Astrocyte (in vitro differentiated cells and primary cell): ENCODE measurements at regions not wholly inside any gene's neighbourhood (a gene's known extent, or its start where the extent isn't known, plus 50 kb on each side); places are given as distances from the start of the nearest gene placed in this dataset.

Source experiments
- DNase-seq: peaks from one replicate; pipeline ENCODE4 v3.0.0-alpha.2; 2010; ENCODE audit warnings: low read depth
- FAIRE-seq: peaks from 2 replicates; lab custom pipeline; 2011; peaks lifted over from hg19 to GRCh38; lab: Jason Lieb, UNC
- H2AFZ ChIP-seq: 2 replicates; pipeline ENCODE4 v1.6.0; 2012; ENCODE audit warnings: low read depth, low read length, inconsistent platforms
- H3K27ac ChIP-seq: 2 replicates; pipeline ENCODE4 v1.5.1; 2011; ENCODE audit warnings: low read depth, low read length, inconsistent platforms
- H3K27me3 ChIP-seq: 2 replicates; pipeline ENCODE4 v1.6.0; 2011; ENCODE audit warnings: low read length, inconsistent platforms; ENCODE audit not compliant: insufficient read depth
- H3K36me3 ChIP-seq: 2 replicates; pipeline ENCODE4 v1.5.1; 2011; ENCODE audit warnings: low read length, inconsistent platforms; ENCODE audit not compliant: insufficient read depth
- H3K4me1 ChIP-seq: 2 replicates; pipeline ENCODE4 v1.5.1; 2011; ENCODE audit warnings: low read length, inconsistent platforms; ENCODE audit not compliant: insufficient read depth
- H3K4me2 ChIP-seq: 2 replicates; pipeline ENCODE4 v1.6.0; 2012; ENCODE audit warnings: low read length, inconsistent platforms
- H3K4me3 ChIP-seq: 2 replicates; pipeline ENCODE4 v1.5.1; 2011; ENCODE audit warnings: low read depth, mild to moderate bottlenecking, low read length, inconsistent platforms; ENCODE audit not compliant: insufficient read depth
- H3K79me2 ChIP-seq: 2 replicates; pipeline ENCODE4 v1.6.0; 2012; ENCODE audit warnings: mild to moderate bottlenecking, low read length, inconsistent platforms; ENCODE audit not compliant: insufficient read depth
- H3K9ac ChIP-seq: 2 replicates; pipeline ENCODE4 v1.6.0; 2012; ENCODE audit warnings: mild to moderate bottlenecking, low read length, inconsistent platforms
- H3K9me3 ChIP-seq: 2 replicates; pipeline ENCODE4 v1.5.1; 2012; ENCODE audit warnings: low read depth, mild to moderate bottlenecking, low read length, inconsistent platforms; ENCODE audit not compliant: insufficient read depth
- H4K20me1 ChIP-seq: 2 replicates; pipeline ENCODE4 v1.6.0; 2012; ENCODE audit warnings: low read length, inconsistent platforms; ENCODE audit not compliant: insufficient read depth
- H3K27ac Mint-ChIP-seq: one replicate; pipeline ENCODE4 v1.8.0; 2021; ENCODE audit warnings: mild to moderate bottlenecking, mixed read lengths; ENCODE audit not compliant: unreplicated experiment
- H3K27me3 Mint-ChIP-seq: one replicate; pipeline ENCODE4 v1.8.0; 2021; ENCODE audit warnings: low read depth, mixed read lengths; ENCODE audit not compliant: unreplicated experiment
- H3K36me3 Mint-ChIP-seq: one replicate; pipeline ENCODE4 v1.8.0; 2021; ENCODE audit warnings: low read depth, mixed read lengths; ENCODE audit not compliant: unreplicated experiment
- H3K4me1 Mint-ChIP-seq: one replicate; pipeline ENCODE4 v1.8.0; 2021; ENCODE audit warnings: low read depth, mixed read lengths; ENCODE audit not compliant: unreplicated experiment
- H3K4me3 Mint-ChIP-seq: one replicate; pipeline ENCODE4 v1.8.0; 2021; ENCODE audit warnings: mild to moderate bottlenecking, moderate library complexity, mixed read lengths; ENCODE audit not compliant: unreplicated experiment
- H3K9me3 Mint-ChIP-seq: one replicate; pipeline ENCODE4 v1.8.0; 2021; ENCODE audit warnings: mild to moderate bottlenecking, mixed read lengths; ENCODE audit not compliant: unreplicated experiment
- CTCF ChIP-seq: IDR thresholded peaks from 2 replicates; pipeline ENCODE4 v1.5.1; 2011; ENCODE audit warnings: low read depth, mild to moderate bottlenecking, inconsistent platforms, low read length, moderate library complexity; ENCODE audit not compliant: insufficient read depth
- EZH2 ChIP-seq: IDR thresholded peaks from 2 replicates; pipeline ENCODE4 v1.6.1; 2012; ENCODE audit warnings: mild to moderate bottlenecking, low read length, inconsistent platforms; ENCODE audit not compliant: insufficient read depth

- peaks cover 54% of the 10 kb centered on the region for H3K27me3 Mint-ChIP-seq
- FAIRE-seq (no peak), DNase-seq (no peak)
- H3K4me1 ChIP-seq: no peaks in the 10 kb centered on the region
- H3K79me2 ChIP-seq: no peaks in the 10 kb centered on the region
- TF ChIP-seq CTCF (no peak), EZH2 (no peak)
- peaks cover 5% of the 10 kb centered on the region for H3K4me1 Mint-ChIP-seq
- no peaks in the 10 kb centered on the region for H3K9me3 ChIP-seq
- no peaks in the 10 kb centered on the region for H3K36me3 Mint-ChIP-seq
- no peak overlapping the region for H3K4me2 ChIP-seq
- H3K4me3 ChIP-seq: no peak overlapping the region
- no peak overlapping the region for H3K4me3 Mint-ChIP-seq
- H3K27ac Mint-ChIP-seq: no peak overlapping the region
- no peak overlapping the region for H2AFZ ChIP-seq
- H3K9me3 Mint-ChIP-seq: peaks cover 1% of the 10 kb centered on the region
- no peak overlapping the region for H3K27ac ChIP-seq
- H3K27me3 ChIP-seq: peaks cover 13% of the 10 kb centered on the region
- H3K36me3 ChIP-seq: no peaks in the 10 kb centered on the region
- H4K20me1 ChIP-seq: no peaks in the 10 kb centered on the region
- no peak overlapping the region for H3K9ac ChIP-seq
Observed at GRCh38 chr20:50404419-50405234, 105.6 kb upstream of the PTPN1 start.

GRCh38 chr20:50405235-50405914, 104.8 kb upstream of the PTPN1 start:
- Histone ChIP-seq H3K9me3 (no peaks in the 10 kb centered on the region), H3K9ac (no peak overlapping the region), H3K36me3 (no peaks in the 10 kb centered on the region), H4K20me1 (no peaks in the 10 kb centered on the region), H2AFZ (no peak overlapping the region), H3K4me2 (no peak overlapping the region), H3K27ac (no peak overlapping the region), H3K27me3 (peaks cover 13% of the 10 kb centered on the region), H3K4me1 (no peaks in the 10 kb centered on the region), H3K4me3 (no peak overlapping the region), H3K79me2 (no peaks in the 10 kb centered on the region)
- Mint-ChIP-seq H3K27ac (no peak overlapping the region), H3K4me1 (peaks cover 5% of the 10 kb centered on the region), H3K27me3 (peaks cover 47% of the 10 kb centered on the region), H3K36me3 (no peaks in the 10 kb centered on the region), H3K4me3 (no peak overlapping the region), H3K9me3 (peaks cover 1% of the 10 kb centered on the region)
- TF ChIP-seq CTCF: no peak
- TF ChIP-seq EZH2: no peak
- FAIRE-seq: no peak
- DNase-seq: no peak
